A549 (cell line): ENCODE measurements at regions not wholly inside any gene's neighbourhood (a gene's known extent, or its start where the extent isn't known, plus 50 kb on each side); places are given as distances from the start of the nearest gene placed in this dataset.

Source experiments
- ATAC-seq, 2 experiments: fragments of 200-7000 bp in 1 of 2; fragments of >200 bp in 1 of 2; cut with Nextera tagmentation in 1 of 2; cut with Tn5 transposase in 1 of 2; 3 replicates each; pipeline versions ENCODE4 v1.8.0 to v1.9.1; 2018 to 2020; ENCODE audit warnings: mild to moderate bottlenecking in 1 of 2, moderate library complexity in 1 of 2
- CTCF ChIA-PET: fragments of 300-600 bp; sonication (Branson Sonifier 250); formaldehyde crosslinking; extraction: SDS; loops from one replicate; lab custom pipeline; 2021; ENCODE audit warnings: antibody characterized with exemption, inconsistent platforms; lab: Yijun Ruan, JAX
- POLR2A ChIA-PET: fragments of 350-600 bp; formaldehyde crosslinking; extraction: SDS; loops from one replicate; lab custom pipeline; 2021; ENCODE audit warnings: antibody characterized with exemption, inconsistent platforms; lab: Yijun Ruan, JAX
- DNase-seq, 2 experiments: peaks; one replicate each; pipeline versions ENCODE4 v3.0.0 to v3.0.0-alpha.2; 2011 to 2016; ENCODE audit warnings: low read depth in 1 of 2, low spot score in 1 of 2
- FAIRE-seq: peaks from 2 replicates; lab custom pipeline; 2011; peaks lifted over from hg19 to GRCh38; lab: Jason Lieb, UNC
- H3K27ac ChIP-seq, 2 experiments: fragments of >200 bp; sonication (Bioruptor Twin); formaldehyde crosslinking; 3 replicates each; pipeline ENCODE4 v1.5.1; 2016 to 2017
- H3K4me1 ChIP-seq: fragments of >200 bp; sonication (Bioruptor Twin); formaldehyde crosslinking; 3 replicates; pipeline ENCODE4 v1.6.1; 2016
- H3K4me2 ChIP-seq: fragments of >200 bp; sonication (Bioruptor Twin); formaldehyde crosslinking; 3 replicates; pipeline ENCODE4 v1.6.1; 2016
- H3K4me3 ChIP-seq: fragments of >200 bp; sonication (Bioruptor Twin); formaldehyde crosslinking; 3 replicates; pipeline ENCODE4 v1.5.1; 2016
- H3K9me3 ChIP-seq: fragments of >200 bp; sonication (Bioruptor Twin); formaldehyde crosslinking; 3 replicates; pipeline ENCODE4 v1.6.1; 2016
- BHLHE40 ChIP-seq: IDR thresholded peaks from 2 replicates; pipeline ENCODE4 v1.6.1; 2012; ENCODE audit warnings: low read depth, low read length, inconsistent platforms
- CEBPB ChIP-seq, 2 experiments: fragments of >200 bp in 1 of 2; sonication (Bioruptor Twin) in 1 of 2; formaldehyde crosslinking in 1 of 2; IDR thresholded peaks; 2 replicates each; pipeline ENCODE4 v1.6.1; 2012 to 2016
- CHD2 ChIP-seq: fragments of 150-350 bp; IDR thresholded peaks from 2 replicates; pipeline ENCODE4 v1.6.1; 2014; ENCODE audit warnings: low read length; ENCODE audit not compliant: partially characterized antibody
- CHD4 ChIP-seq: fragments of 200-600 bp; sonication (generic); IDR thresholded peaks from 2 replicates; pipeline ENCODE4 v1.6.1; 2016; ENCODE audit warnings: antibody characterized with exemption, mild to moderate bottlenecking, borderline replicate concordance
- FOSB ChIP-seq: fragments of 250-450 bp; sonication (Bioruptor Pico); IDR thresholded peaks from 2 replicates; pipeline ENCODE4 v1.5.0; 2020; ENCODE audit warnings: mild to moderate bottlenecking, moderate library complexity
- FOXS1 ChIP-seq: fragments of 250-450 bp; sonication (Bioruptor Pico); IDR thresholded peaks from 2 replicates; pipeline ENCODE4 v1.5.0; 2020; ENCODE audit warnings: mild to moderate bottlenecking, moderate library complexity
- GATA3 ChIP-seq: IDR thresholded peaks from 2 replicates; pipeline ENCODE4 v1.6.1; 2012; ENCODE audit warnings: borderline replicate concordance
- HDAC2 ChIP-seq: fragments of 200-600 bp; sonication (generic); IDR thresholded peaks from 2 replicates; pipeline ENCODE4 v1.6.1; 2016
- HEYL ChIP-seq: fragments of 250-450 bp; sonication (Bioruptor Pico); IDR thresholded peaks from 2 replicates; pipeline ENCODE4 v1.8.0; 2021; ENCODE audit warnings: mild to moderate bottlenecking, moderate library complexity
- HOXB5 ChIP-seq: fragments of 250-450 bp; sonication (Bioruptor Pico); IDR thresholded peaks from 2 replicates; pipeline ENCODE4 v1.5.0; 2020; ENCODE audit warnings: mild to moderate bottlenecking, moderate library complexity
- MYC ChIP-seq: IDR thresholded peaks from 2 replicates; pipeline ENCODE4 v1.6.1; 2012; ENCODE audit warnings: mild to moderate bottlenecking, inconsistent platforms, low read length, improper control_type of control experiment, borderline replicate concordance
- PHF8 ChIP-seq: fragments of 200-600 bp; sonication (generic); IDR thresholded peaks from 2 replicates; pipeline ENCODE4 v1.6.1; 2016; ENCODE audit warnings: low read depth, mild to moderate bottlenecking, antibody characterized with exemption, moderate library complexity, borderline replicate concordance
- POLR2A ChIP-seq: IDR thresholded peaks from 2 replicates; pipeline ENCODE4 v1.6.1; 2012; ENCODE audit warnings: mild to moderate bottlenecking, low read length
- RARB ChIP-seq: fragments of 250-450 bp; sonication (Bioruptor Pico); IDR thresholded peaks from 2 replicates; pipeline ENCODE4 v1.8.0; 2021; ENCODE audit warnings: mild to moderate bottlenecking, moderate library complexity
- RNF2 ChIP-seq: fragments of 200-600 bp; sonication (generic); IDR thresholded peaks from 2 replicates; pipeline ENCODE4 v1.6.1; 2016; ENCODE audit warnings: low read depth, mild to moderate bottlenecking, antibody characterized with exemption, moderate library complexity, borderline replicate concordance
- SMC3 ChIP-seq: fragments of >200 bp; sonication (Bioruptor Twin); formaldehyde crosslinking; IDR thresholded peaks from 3 replicates; pipeline ENCODE4 v1.6.1; 2018; ENCODE audit warnings: inconsistent platforms
- WGBS: methylation state at CpG from one replicate; pipeline ENCODE4 v1.1.6; 2017; ENCODE audit errors: missing lambda C conversion rate; 5-methylcytosine and 5-hydroxymethylcytosine counted together
- TF ChIP-seq, protein P1 (sequence below): fragments of 250-450 bp; sonication (Bioruptor Pico); IDR thresholded peaks from 2 replicates; pipeline ENCODE4 v1.5.0; 2021; ENCODE audit warnings: mild to moderate bottlenecking, moderate library complexity, borderline replicate concordance
- TF ChIP-seq, protein P2 (sequence below): fragments of 150-350 bp; IDR thresholded peaks from 2 replicates; pipeline ENCODE4 v1.6.1; 2014; ENCODE audit warnings: low read depth, mild to moderate bottlenecking, low read length
- TF ChIP-seq, protein P3 (sequence below): fragments of 200-600 bp; sonication (generic); IDR thresholded peaks from 2 replicates; pipeline ENCODE4 v1.6.1; 2016; ENCODE audit warnings: antibody characterized with exemption, mild to moderate bottlenecking, moderate library complexity
- TF ChIP-seq, protein P4 (sequence below): fragments of >200 bp; sonication (Bioruptor Twin); formaldehyde crosslinking; IDR thresholded peaks from 2 replicates; pipeline ENCODE4 v1.6.1; 2016

- no peak for TF ChIP-seq HOXB5 (CRISPR knock-in tag)
- TF ChIP-seq, protein P1, sequence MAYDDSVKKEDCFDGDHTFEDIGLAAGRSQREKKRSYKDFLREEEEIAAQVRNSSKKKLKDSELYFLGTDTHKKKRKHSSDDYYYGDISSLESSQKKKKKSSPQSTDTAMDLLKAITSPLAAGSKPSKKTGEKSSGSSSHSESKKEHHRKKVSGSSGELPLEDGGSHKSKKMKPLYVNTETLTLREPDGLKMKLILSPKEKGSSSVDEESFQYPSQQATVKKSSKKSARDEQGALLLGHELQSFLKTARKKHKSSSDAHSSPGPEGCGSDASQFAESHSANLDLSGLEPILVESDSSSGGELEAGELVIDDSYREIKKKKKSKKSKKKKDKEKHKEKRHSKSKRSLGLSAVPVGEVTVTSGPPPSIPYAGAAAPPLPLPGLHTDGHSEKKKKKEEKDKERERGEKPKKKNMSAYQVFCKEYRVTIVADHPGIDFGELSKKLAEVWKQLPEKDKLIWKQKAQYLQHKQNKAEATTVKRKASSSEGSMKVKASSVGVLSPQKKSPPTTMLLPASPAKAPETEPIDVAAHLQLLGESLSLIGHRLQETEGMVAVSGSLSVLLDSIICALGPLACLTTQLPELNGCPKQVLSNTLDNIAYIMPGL (CRISPR knock-in tag): no peak
- TF ChIP-seq, all 56 proteins: peak for 0
Measured at GRCh38 chr11:15489281-15489680, 374.6 kb downstream of the INSC start (continued).

GRCh38 chr11:15490535-15490934 is 375.8 kb downstream of the INSC start:
- ATAC-seq (no peak), DNase-seq (no peak), FAIRE-seq (no peak)
- Histone ChIP-seq H3K4me3 (no peak overlapping the region), H3K27ac (no peak overlapping the region), H3K4me2 (no peak overlapping the region), H3K4me1 (no peaks in the 10 kb centered on the region), H3K9me3 (no peaks in the 10 kb centered on the region)
- TF ChIP-seq, protein P2, sequence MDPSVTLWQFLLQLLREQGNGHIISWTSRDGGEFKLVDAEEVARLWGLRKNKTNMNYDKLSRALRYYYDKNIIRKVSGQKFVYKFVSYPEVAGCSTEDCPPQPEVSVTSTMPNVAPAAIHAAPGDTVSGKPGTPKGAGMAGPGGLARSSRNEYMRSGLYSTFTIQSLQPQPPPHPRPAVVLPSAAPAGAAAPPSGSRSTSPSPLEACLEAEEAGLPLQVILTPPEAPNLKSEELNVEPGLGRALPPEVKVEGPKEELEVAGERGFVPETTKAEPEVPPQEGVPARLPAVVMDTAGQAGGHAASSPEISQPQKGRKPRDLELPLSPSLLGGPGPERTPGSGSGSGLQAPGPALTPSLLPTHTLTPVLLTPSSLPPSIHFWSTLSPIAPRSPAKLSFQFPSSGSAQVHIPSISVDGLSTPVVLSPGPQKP: no peak
- no peak for TF ChIP-seq CHD4
- no peak for TF ChIP-seq CHD2
- no peak for TF ChIP-seq CEBPB (IDR thresholded peaks at IDR 0.05)
- no peak for TF ChIP-seq BHLHE40
- no peak for TF ChIP-seq PHF8
- no peak for TF ChIP-seq HDAC2
- no peak for TF ChIP-seq SMC3
- TF ChIP-seq HEYL (CRISPR knock-in tag): no peak
- TF ChIP-seq RARB (CRISPR knock-in tag): no peak
- TF ChIP-seq FOSB (CRISPR knock-in tag): no peak
- TF ChIP-seq, protein P3, sequence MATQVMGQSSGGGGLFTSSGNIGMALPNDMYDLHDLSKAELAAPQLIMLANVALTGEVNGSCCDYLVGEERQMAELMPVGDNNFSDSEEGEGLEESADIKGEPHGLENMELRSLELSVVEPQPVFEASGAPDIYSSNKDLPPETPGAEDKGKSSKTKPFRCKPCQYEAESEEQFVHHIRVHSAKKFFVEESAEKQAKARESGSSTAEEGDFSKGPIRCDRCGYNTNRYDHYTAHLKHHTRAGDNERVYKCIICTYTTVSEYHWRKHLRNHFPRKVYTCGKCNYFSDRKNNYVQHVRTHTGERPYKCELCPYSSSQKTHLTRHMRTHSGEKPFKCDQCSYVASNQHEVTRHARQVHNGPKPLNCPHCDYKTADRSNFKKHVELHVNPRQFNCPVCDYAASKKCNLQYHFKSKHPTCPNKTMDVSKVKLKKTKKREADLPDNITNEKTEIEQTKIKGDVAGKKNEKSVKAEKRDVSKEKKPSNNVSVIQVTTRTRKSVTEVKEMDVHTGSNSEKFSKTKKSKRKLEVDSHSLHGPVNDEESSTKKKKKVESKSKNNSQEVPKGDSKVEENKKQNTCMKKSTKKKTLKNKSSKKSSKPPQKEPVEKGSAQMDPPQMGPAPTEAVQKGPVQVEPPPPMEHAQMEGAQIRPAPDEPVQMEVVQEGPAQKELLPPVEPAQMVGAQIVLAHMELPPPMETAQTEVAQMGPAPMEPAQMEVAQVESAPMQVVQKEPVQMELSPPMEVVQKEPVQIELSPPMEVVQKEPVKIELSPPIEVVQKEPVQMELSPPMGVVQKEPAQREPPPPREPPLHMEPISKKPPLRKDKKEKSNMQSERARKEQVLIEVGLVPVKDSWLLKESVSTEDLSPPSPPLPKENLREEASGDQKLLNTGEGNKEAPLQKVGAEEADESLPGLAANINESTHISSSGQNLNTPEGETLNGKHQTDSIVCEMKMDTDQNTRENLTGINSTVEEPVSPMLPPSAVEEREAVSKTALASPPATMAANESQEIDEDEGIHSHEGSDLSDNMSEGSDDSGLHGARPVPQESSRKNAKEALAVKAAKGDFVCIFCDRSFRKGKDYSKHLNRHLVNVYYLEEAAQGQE: no peak
- no peak for TF ChIP-seq MYC
- TF ChIP-seq, protein P4, sequence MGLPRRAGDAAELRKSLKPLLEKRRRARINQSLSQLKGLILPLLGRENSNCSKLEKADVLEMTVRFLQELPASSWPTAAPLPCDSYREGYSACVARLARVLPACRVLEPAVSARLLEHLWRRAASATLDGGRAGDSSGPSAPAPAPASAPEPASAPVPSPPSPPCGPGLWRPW: no peak
- no peak for TF ChIP-seq RNF2
- TF ChIP-seq GATA3: no peak
- WGBS: 11% methylated on average over 1 of the region's 1 CpG
- POLR2A ChIA-PET: no interaction called here
- CTCF ChIA-PET: no interaction called here

DNA sequence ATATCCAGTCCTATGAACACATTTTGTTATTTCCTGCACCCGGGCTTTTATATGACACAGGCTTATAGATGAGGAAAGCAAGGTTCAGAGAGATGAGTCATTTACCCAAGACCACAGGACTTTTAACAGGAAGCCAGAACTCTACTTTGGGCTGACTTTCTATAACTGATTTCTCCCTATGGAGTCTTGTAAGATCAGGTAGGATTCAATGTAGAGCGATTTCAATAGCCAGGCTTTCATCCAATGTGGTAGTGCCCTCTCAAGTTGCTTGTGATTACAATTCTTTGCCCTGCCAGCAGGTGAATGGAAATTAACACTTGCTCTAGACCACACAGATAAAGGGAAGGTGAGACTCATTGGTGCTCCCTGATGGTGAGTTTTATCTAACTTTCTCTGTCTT is 378.3 kb downstream of the INSC start:
- POLR2A ChIA-PET: no interaction called here
- DNase-seq: no peak
- Histone ChIP-seq H3K4me3 (no peak overlapping the region), H3K4me1 (no peaks in the 10 kb centered on the region), H3K9me3 (no peaks in the 10 kb centered on the region), H3K27ac (no peak overlapping the region), H3K4me2 (no peak overlapping the region)
- FAIRE-seq: no peak
- CTCF ChIA-PET: no interaction called here
- TF ChIP-seq FOXS1 (CRISPR knock-in tag) (no peak), POLR2A (no peak)
- TF ChIP-seq, protein P1 (CRISPR knock-in tag): no peak
- 0% methylated on average over 2 of the region's 2 CpGs for WGBS
- ATAC-seq: no peak
